Fibroblast of the aortic adventitia (primary cell): ENCODE measurements at regions not wholly inside any gene's neighbourhood (a gene's known extent, or its start where the extent isn't known, plus 50 kb on each side); places are given as distances from the start of the nearest gene placed in this dataset.

Experiments
- DNase-seq: peaks from one replicate; pipeline ENCODE4 v3.0.0-alpha.2; 2010; ENCODE audit warnings: low read depth
- H3K4me3 ChIP-seq: 2 replicates; pipeline ENCODE4 v1.5.1; 2011; ENCODE audit warnings: low read depth, mild to moderate bottlenecking, control low read depth, low read length, moderate library complexity
- TF ChIP-seq, protein P1 (sequence below): IDR thresholded peaks from 2 replicates; pipeline ENCODE4 v1.5.1; 2011; ENCODE audit warnings: mild to moderate bottlenecking, low read length, control low read depth, inconsistent platforms; ENCODE audit not compliant: insufficient read depth

DNA sequence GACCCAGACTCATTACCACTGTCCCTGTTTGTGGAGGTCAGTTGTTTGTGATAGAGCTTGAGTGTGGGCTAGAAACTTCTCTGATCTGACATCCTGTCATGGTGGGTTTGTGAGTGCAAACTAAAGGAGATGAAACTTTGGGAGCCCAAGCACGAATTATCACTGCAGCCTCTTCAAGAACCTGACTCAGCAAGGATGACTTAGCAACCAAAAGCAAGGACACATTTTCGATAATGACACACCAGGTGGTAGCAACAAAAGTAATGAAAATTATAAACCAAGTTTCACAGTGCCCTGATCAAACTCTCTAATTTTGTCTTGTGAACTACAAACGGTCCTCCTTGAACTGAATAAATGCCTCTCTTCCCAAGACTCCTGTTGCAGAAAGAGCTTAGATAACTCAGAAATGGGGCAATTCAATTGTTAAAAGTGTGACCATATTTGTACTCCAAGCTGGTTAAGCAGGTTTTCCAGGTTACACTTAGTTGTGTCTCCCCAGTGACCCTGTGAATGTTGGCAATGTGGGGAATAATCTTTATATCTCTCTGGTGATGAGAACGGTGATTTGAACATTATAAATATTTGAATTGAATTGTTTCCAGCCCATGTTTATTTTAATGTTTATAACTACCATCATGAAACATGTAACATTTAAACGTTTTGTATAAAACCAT lies 52.6 kb upstream of the ATP8A1 start:
- H3K4me3 ChIP-seq, result no peak overlapping the region
- TF ChIP-seq, protein P1, sequence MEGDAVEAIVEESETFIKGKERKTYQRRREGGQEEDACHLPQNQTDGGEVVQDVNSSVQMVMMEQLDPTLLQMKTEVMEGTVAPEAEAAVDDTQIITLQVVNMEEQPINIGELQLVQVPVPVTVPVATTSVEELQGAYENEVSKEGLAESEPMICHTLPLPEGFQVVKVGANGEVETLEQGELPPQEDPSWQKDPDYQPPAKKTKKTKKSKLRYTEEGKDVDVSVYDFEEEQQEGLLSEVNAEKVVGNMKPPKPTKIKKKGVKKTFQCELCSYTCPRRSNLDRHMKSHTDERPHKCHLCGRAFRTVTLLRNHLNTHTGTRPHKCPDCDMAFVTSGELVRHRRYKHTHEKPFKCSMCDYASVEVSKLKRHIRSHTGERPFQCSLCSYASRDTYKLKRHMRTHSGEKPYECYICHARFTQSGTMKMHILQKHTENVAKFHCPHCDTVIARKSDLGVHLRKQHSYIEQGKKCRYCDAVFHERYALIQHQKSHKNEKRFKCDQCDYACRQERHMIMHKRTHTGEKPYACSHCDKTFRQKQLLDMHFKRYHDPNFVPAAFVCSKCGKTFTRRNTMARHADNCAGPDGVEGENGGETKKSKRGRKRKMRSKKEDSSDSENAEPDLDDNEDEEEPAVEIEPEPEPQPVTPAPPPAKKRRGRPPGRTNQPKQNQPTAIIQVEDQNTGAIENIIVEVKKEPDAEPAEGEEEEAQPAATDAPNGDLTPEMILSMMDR, result no peak
- no peak for DNase-seq

- H3K4me3 ChIP-seq, result no peak overlapping the region
- TF ChIP-seq, protein P1, result no peak
- DNase-seq, result no peak
These were observed 51.7 kb upstream of the ATP8A1 start for GRCh38 chr4:42708625-42709024.
